ENCODE measurements at regions not wholly inside any gene's neighbourhood (a gene's known extent, or its start where the extent isn't known, plus 50 kb on each side); places are given as distances from the start of the nearest gene placed in this dataset.
"Not testable (repeated sequence)": the region's sequence is repeated elsewhere in the genome, so short reads cannot be mapped to it uniquely, and the experiment has no call there.

GRCh38 chr6:167662075-167662880, 164.4 kb upstream of the AFDN start:
- DNase-seq (ENCODE audit: low read depth in 2 of 2): no peak

- DNase-seq (ENCODE audit: low read depth in 2 of 2): no peak
Measured at GRCh38 chr6:167662881-167663205, 163.9 kb upstream of the AFDN start.

- no peak for DNase-seq (ENCODE audit: low read depth in 2 of 2)
Measured at GRCh38 chr6:167663316-167663715, 163.4 kb upstream of the AFDN start.

- DNase-seq (ENCODE audit: low read depth in 2 of 2): no peak
Measured at GRCh38 chr6:167663784-167664443, 162.8 kb upstream of the AFDN start.

GRCh38 chr6:167664678-167665660, 161.7 kb upstream of the AFDN start:
- no peak for DNase-seq (ENCODE audit: low read depth in 2 of 2)

GRCh38 chr6:167665698-167666330, 160.9 kb upstream of the AFDN start:
- no peak for DNase-seq (ENCODE audit: low read depth in 2 of 2)

- no peak for DNase-seq (ENCODE audit: low read depth in 2 of 2)
Measured at GRCh38 chr6:167666571-167667203, 160.0 kb upstream of the AFDN start.

- DNase-seq (ENCODE audit: low read depth in 2 of 2): no peak
Measured at GRCh38 chr6:167667204-167668018, 159.3 kb upstream of the AFDN start.

GRCh38 chr6:167668019-167668753, 158.5 kb upstream of the AFDN start:
- DNase-seq (ENCODE audit: low read depth in 2 of 2): no peak

GRCh38 chr6:167668754-167669552, 157.8 kb upstream of the AFDN start:
- no peak for DNase-seq (ENCODE audit: low read depth in 2 of 2)

- no peak for DNase-seq (ENCODE audit: low read depth in 2 of 2)
Measured at GRCh38 chr6:167669553-167669849, 157.2 kb upstream of the AFDN start.

GRCh38 chr6:167669870-167670802, 156.6 kb upstream of the AFDN start:
- no peak for DNase-seq (ENCODE audit: low read depth in 2 of 2)

- DNase-seq (ENCODE audit: low read depth in 2 of 2): no peak
Measured at GRCh38 chr6:167670938-167671338, 155.8 kb upstream of the AFDN start.

GRCh38 chr6:167671379-167671976, 155.2 kb upstream of the AFDN start:
- not testable (repeated sequence) for DNase-seq (ENCODE audit: low read depth in 2 of 2)

- no peak for DNase-seq (ENCODE audit: low read depth in 2 of 2)
Measured at GRCh38 chr6:167671977-167672687, 154.6 kb upstream of the AFDN start.

GRCh38 chr6:167672738-167673137, 154.0 kb upstream of the AFDN start:
- DNase-seq (ENCODE audit: low read depth in 2 of 2): no peak

GRCh38 chr6:167673946-167674345, 152.8 kb upstream of the AFDN start:
- DNase-seq (ENCODE audit: low read depth in 2 of 2): no peak
